Mammary epithelial cell (primary cell): ENCODE measurements at regions not wholly inside any gene's neighbourhood (a gene's known extent, or its start where the extent isn't known, plus 50 kb on each side); places are given as distances from the start of the nearest gene placed in this dataset.

ENCODE experiments used
- EZH2 ChIP-seq: IDR thresholded peaks from 2 replicates; pipeline ENCODE4 v1.6.1; 2012; ENCODE audit warnings: low read length, inconsistent platforms, borderline replicate concordance
- TF ChIP-seq, protein P1 (sequence below), 2 donors: IDR thresholded peaks in 1 of 2; conservative IDR thresholded peaks in 1 of 2; 2 replicates each; pipeline ENCODE4 v1.5.1; 2011 to 2012; ENCODE audit warnings: inconsistent platforms in 2 of 2, low read length in 2 of 2, mild to moderate bottlenecking in 2 of 2, control low read depth in 1 of 2, low read depth in 1 of 2; ENCODE audit not compliant: insufficient read depth in 1 of 2; ENCODE audit errors: extremely low read depth in 1 of 2

DNA sequence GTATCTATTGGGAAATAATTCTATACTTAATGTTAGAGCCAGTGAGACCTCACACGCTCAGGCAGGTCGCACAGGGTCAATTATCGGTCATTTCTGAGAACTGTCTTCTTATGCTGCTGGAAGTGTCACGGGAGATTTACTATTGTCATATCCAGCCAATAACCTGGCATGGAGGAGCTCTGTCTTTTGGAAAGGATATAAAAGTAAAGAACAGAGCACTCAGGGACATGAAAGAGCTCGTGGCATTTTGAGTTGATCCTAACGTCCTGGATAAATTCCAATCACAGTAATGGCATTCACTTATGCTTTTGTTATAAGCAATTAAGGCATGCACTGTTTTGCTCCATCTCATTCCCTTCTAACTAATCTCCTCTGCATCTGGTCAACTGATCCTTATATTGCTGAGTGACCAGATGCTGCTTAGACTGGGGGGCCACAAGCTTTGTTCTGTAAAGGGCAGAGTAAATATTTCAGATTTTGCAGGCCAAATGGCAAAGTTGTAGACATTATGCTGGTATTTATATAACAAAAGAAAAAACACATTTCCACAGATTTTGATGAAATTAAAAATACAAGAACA lies 453.5 kb upstream of the SMIM21 start:
- TF ChIP-seq EZH2, result no peak
- TF ChIP-seq, protein P1, sequence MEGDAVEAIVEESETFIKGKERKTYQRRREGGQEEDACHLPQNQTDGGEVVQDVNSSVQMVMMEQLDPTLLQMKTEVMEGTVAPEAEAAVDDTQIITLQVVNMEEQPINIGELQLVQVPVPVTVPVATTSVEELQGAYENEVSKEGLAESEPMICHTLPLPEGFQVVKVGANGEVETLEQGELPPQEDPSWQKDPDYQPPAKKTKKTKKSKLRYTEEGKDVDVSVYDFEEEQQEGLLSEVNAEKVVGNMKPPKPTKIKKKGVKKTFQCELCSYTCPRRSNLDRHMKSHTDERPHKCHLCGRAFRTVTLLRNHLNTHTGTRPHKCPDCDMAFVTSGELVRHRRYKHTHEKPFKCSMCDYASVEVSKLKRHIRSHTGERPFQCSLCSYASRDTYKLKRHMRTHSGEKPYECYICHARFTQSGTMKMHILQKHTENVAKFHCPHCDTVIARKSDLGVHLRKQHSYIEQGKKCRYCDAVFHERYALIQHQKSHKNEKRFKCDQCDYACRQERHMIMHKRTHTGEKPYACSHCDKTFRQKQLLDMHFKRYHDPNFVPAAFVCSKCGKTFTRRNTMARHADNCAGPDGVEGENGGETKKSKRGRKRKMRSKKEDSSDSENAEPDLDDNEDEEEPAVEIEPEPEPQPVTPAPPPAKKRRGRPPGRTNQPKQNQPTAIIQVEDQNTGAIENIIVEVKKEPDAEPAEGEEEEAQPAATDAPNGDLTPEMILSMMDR (conservative IDR thresholded peaks at IDR 0.05 in 1 of 2, IDR thresholded peaks at IDR 0.05 in 1 of 2; ENCODE audit: extremely low read depth in 1 of 2, insufficient read depth in 1 of 2, low read depth in 1 of 2, low read length in 2 of 2), result no peak
